GM12878 (cell line): ENCODE measurements at regions not wholly inside any gene's neighbourhood (a gene's known extent, or its start where the extent isn't known, plus 50 kb on each side); places are given as distances from the start of the nearest gene placed in this dataset.

Experiments used
- CTCF ChIP-seq, 3 experiments: IDR thresholded peaks in 2 of 3; conservative IDR thresholded peaks in 1 of 3; 2 replicates each; pipeline ENCODE4 v1.5.1; 2011; ENCODE audit warnings: low read depth in 3 of 3, low read length in 3 of 3, mild to moderate bottlenecking in 3 of 3, control low read depth in 2 of 3, moderate library complexity in 2 of 3, inconsistent platforms in 1 of 3, mixed read lengths in 1 of 3; ENCODE audit not compliant: control insufficient read depth in 2 of 3, insufficient read depth in 1 of 3; ENCODE audit errors: extremely low read depth in 1 of 3
- EP300 ChIP-seq, 2 experiments: fragments of 150-350 bp in 1 of 2; IDR thresholded peaks; 2 replicates each; pipeline ENCODE4 v1.6.1; 2011 to 2012; ENCODE audit warnings: low read depth in 2 of 2, low read length in 2 of 2, borderline replicate concordance in 1 of 2, improper control_type of control experiment in 1 of 2, inconsistent platforms in 1 of 2; ENCODE audit not compliant: control insufficient read depth in 1 of 2
- NR2C2 ChIP-seq: IDR thresholded peaks from 2 replicates; pipeline ENCODE4 v1.6.1; 2011; ENCODE audit warnings: borderline replicate concordance, low read depth; ENCODE audit not compliant: control insufficient read depth, insufficient read length
- POLR2A ChIP-seq: IDR thresholded peaks from 2 replicates; pipeline ENCODE4 v1.6.1; 2011; ENCODE audit warnings: low read depth, mild to moderate bottlenecking, low read length

DNA sequence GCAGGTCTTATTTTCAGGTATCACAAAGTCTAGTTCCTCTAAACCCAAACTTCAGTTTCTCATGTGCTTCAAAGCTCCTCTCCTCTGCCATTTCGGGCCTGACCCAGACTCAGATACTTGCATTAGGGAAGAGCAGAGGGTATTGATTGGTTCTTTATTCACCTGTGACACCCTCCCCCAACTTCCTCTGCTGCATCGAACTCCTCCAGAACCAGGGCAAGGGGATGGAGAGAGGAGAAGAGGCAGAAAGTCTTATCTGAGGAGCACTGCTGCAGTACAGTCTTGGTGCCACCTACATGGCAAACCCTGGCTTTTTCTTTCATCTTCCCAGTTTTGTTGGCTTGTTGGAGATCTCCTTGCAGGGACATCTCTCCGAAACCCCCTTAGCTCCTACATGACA is 96.0 kb upstream of the OSMR start:
- no peak for TF ChIP-seq POLR2A
- no peak for TF ChIP-seq CTCF (IDR thresholded peaks at IDR 0.05 in 2 of 3, conservative IDR thresholded peaks at IDR 0.05 in 1 of 3; ENCODE audit: control insufficient read depth in 2 of 3, extremely low read depth in 1 of 3, insufficient read depth in 1 of 3, low read depth in 3 of 3, low read length in 3 of 3)
- TF ChIP-seq NR2C2: no peak
- no peak for TF ChIP-seq EP300 (IDR thresholded peaks at IDR 0.05; ENCODE audit: borderline replicate concordance in 1 of 2, control insufficient read depth in 1 of 2, low read depth in 2 of 2, low read length in 2 of 2)
